Keratinocyte (primary cell): ENCODE measurements at regions not wholly inside any gene's neighbourhood (a gene's known extent, or its start where the extent isn't known, plus 50 kb on each side); places are given as distances from the start of the nearest gene placed in this dataset.

Experiments used
- DNase-seq: peaks from one replicate; pipeline ENCODE4 v3.0.0-alpha.2; 2011; ENCODE audit warnings: low read depth, missing footprints, low spot score
- FAIRE-seq: peaks from 2 replicates; lab custom pipeline; 2011; peaks lifted over from hg19 to GRCh38; lab: Jason Lieb, UNC
- H2AFZ ChIP-seq: 2 replicates; pipeline ENCODE4 v1.6.0; 2012; ENCODE audit warnings: low read length, control low read depth, inconsistent platforms; ENCODE audit not compliant: control insufficient read depth
- H3K27ac ChIP-seq: 2 replicates; pipeline ENCODE4 v1.5.1; 2011; ENCODE audit warnings: low read length; ENCODE audit not compliant: control insufficient read depth, insufficient read depth
- H3K27me3 ChIP-seq: 3 replicates; pipeline ENCODE4 v1.6.0; 2011; ENCODE audit warnings: low read length; ENCODE audit not compliant: control insufficient read depth, insufficient read depth; ENCODE audit errors: extremely low read depth
- H3K36me3 ChIP-seq, 2 experiments: 2 replicates in 1 of 2; 3 replicates in 1 of 2; pipeline ENCODE4 v1.5.1; 2011; ENCODE audit warnings: low read length in 2 of 2, mild to moderate bottlenecking in 1 of 2; ENCODE audit not compliant: control insufficient read depth in 2 of 2, insufficient read depth in 2 of 2; ENCODE audit errors: extremely low read depth in 1 of 2
- H3K4me1 ChIP-seq: 3 replicates; pipeline ENCODE4 v1.5.1; 2011; ENCODE audit warnings: low read length; ENCODE audit not compliant: control insufficient read depth, insufficient read depth; ENCODE audit errors: extremely low read depth
- H3K4me2 ChIP-seq: 3 replicates; pipeline ENCODE4 v1.6.0; 2011; ENCODE audit warnings: low read depth, low read length; ENCODE audit not compliant: control insufficient read depth, insufficient read depth; ENCODE audit errors: extremely low read depth
- H3K4me3 ChIP-seq, 3 experiments: fragments of 200-600 bp in 1 of 3; sonication (generic) in 1 of 3; 2 replicates in 2 of 3; 3 replicates in 1 of 3; pipeline ENCODE4 v1.5.1; 2011 to 2016; ENCODE audit warnings: low read length in 3 of 3, mild to moderate bottlenecking in 3 of 3, control low read depth in 2 of 3, inconsistent platforms in 1 of 3, low read depth in 1 of 3, mixed read lengths in 1 of 3, mixed run types in 1 of 3, moderate library complexity in 1 of 3; ENCODE audit not compliant: control insufficient read depth in 2 of 3, insufficient read depth in 2 of 3; ENCODE audit errors: extremely low read depth in 1 of 3
- H3K79me2 ChIP-seq: 2 replicates; pipeline ENCODE4 v1.6.0; 2012; ENCODE audit warnings: low read length; ENCODE audit not compliant: control insufficient read depth, insufficient read depth
- H3K9ac ChIP-seq: 3 replicates; pipeline ENCODE4 v1.6.0; 2011; ENCODE audit warnings: low read length; ENCODE audit not compliant: control insufficient read depth, insufficient read depth; ENCODE audit errors: extremely low read depth
- H3K9me1 ChIP-seq: 3 replicates; pipeline ENCODE4 v1.6.0; 2011; ENCODE audit warnings: low read length; ENCODE audit not compliant: control insufficient read depth, insufficient read depth; ENCODE audit errors: extremely low read depth
- H3K9me3 ChIP-seq: 2 replicates; pipeline ENCODE4 v1.5.1; 2012; ENCODE audit warnings: low read depth, low read length; ENCODE audit not compliant: control insufficient read depth
- H4K20me1 ChIP-seq: 3 replicates; pipeline ENCODE4 v1.6.0; 2011; ENCODE audit warnings: low read length; ENCODE audit not compliant: control insufficient read depth, insufficient read depth; ENCODE audit errors: extremely low read depth
- CTCF ChIP-seq, 3 experiments: IDR thresholded peaks in 1 of 3; conservative IDR thresholded peaks in 1 of 3; optimal IDR thresholded peaks in 1 of 3; 2 replicates in 2 of 3; 3 replicates in 1 of 3; pipeline versions ENCODE3 to v1.5.1; 2011; ENCODE audit warnings: low read length in 3 of 3, mild to moderate bottlenecking in 3 of 3, moderate library complexity in 2 of 3, control low read depth in 1 of 3, inconsistent platforms in 1 of 3; ENCODE audit not compliant: insufficient read depth in 2 of 3; ENCODE audit errors: extremely low read depth in 1 of 3
- EZH2 ChIP-seq: IDR thresholded peaks from one replicate; pipeline ENCODE4 v1.6.1; 2012; ENCODE audit warnings: inconsistent platforms, mild to moderate bottlenecking, low read length, moderate library complexity
- dilution Hi-C: fragments of 300-500 bp; cut with MboI; formaldehyde crosslinking; loops from one replicate; pipeline ENCODE4 v1.7.0; 2020; ENCODE audit warnings: low sequenced_read_pairs; ENCODE audit not compliant: extremely low pct_ligation_motif_present

GRCh38 chr4:126012691-126013290 is 698.0 kb downstream of the FAT4 start:
- Histone ChIP-seq H3K9me3 (no peaks in the 10 kb centered on the region), H3K79me2 (no peaks in the 10 kb centered on the region), H3K36me3 (no peaks in the 10 kb centered on the region), H2AFZ (no peak overlapping the region), H3K4me1 (no peaks in the 10 kb centered on the region), H3K4me2 (no peak overlapping the region), H3K9ac (no peak overlapping the region), H4K20me1 (no peaks in the 10 kb centered on the region), H3K9me1 (no peaks in the 10 kb centered on the region), H3K27me3 (no peaks in the 10 kb centered on the region), H3K4me3 (no peak overlapping the region), H3K27ac (no peak overlapping the region)
- dilution Hi-C loops, result no loop called here
- no peak for FAIRE-seq
- DNase-seq, result no peak
- no peak for TF ChIP-seq EZH2
- no peak for TF ChIP-seq CTCF (optimal IDR thresholded peaks at IDR 0.05 in 1 of 3, IDR thresholded peaks at IDR 0.05 in 1 of 3, conservative IDR thresholded peaks at IDR 0.05 in 1 of 3; ENCODE audit: extremely low read depth in 1 of 3, insufficient read depth in 2 of 3, low read length in 3 of 3)

DNA sequence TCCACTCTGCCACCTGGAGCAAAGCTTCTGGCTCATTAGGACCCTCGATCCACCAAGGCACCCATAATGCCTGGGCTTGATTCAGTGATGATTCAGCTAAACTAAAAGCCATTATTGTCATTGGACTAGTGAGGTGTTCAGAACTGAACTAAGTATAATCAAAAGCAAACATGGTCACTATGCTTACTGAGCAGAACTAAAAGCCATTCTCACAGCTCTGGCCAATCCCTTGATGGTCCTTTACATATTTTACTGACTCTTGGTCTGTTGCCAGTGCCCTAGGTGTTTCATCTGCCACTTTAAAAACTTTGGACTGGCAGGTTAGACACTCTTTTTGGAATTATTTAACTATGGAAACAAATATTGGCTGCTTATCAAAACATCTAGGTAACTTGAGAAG is 703.5 kb downstream of the FAT4 start:
- no peaks in the 10 kb centered on the region for H4K20me1 ChIP-seq
- dilution Hi-C loops, result no loop called here
- H2AFZ ChIP-seq, result no peak overlapping the region
- no peaks in the 10 kb centered on the region for H3K9me1 ChIP-seq
- H3K79me2 ChIP-seq, result no peaks in the 10 kb centered on the region
- H3K4me1 ChIP-seq, result no peaks in the 10 kb centered on the region
- H3K27ac ChIP-seq, result no peak overlapping the region
- no peak overlapping the region for H3K4me3 ChIP-seq
- TF ChIP-seq CTCF (optimal IDR thresholded peaks at IDR 0.05 in 1 of 3, IDR thresholded peaks at IDR 0.05 in 1 of 3, conservative IDR thresholded peaks at IDR 0.05 in 1 of 3; ENCODE audit: extremely low read depth in 1 of 3, insufficient read depth in 2 of 3, low read length in 3 of 3), result no peak
- no peak for TF ChIP-seq EZH2
- no peak for DNase-seq
- H3K9ac ChIP-seq, result no peak overlapping the region
- FAIRE-seq, result no peak
- no peaks in the 10 kb centered on the region for H3K36me3 ChIP-seq
- no peaks in the 10 kb centered on the region for H3K27me3 ChIP-seq
- no peak overlapping the region for H3K4me2 ChIP-seq
- H3K9me3 ChIP-seq, result no peaks in the 10 kb centered on the region
